ENCODE measurements at regions not wholly inside any gene's neighbourhood (a gene's known extent, or its start where the extent isn't known, plus 50 kb on each side); places are given as distances from the start of the nearest gene placed in this dataset.

DNA sequence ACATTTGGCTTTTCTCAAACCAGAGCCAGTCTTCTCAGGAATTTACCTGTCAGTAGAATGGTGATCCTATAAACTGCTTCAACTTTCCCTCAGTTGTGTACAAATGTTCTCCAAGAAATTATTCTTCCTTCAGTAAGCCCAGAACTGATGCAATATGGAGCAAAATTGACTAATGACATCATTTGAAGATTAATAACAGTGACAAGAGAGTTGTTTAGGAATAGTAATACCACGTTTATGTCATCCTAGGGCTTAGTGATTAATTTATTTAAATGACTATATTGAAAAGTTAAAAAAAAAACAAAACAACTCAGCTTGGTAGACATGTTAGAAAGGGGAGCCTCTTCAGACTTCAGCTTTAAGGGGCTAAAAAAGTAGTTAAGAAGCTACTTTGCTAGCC is 933.2 kb downstream of the GATA3 start:
- TF ChIP-seq, protein P1, sequence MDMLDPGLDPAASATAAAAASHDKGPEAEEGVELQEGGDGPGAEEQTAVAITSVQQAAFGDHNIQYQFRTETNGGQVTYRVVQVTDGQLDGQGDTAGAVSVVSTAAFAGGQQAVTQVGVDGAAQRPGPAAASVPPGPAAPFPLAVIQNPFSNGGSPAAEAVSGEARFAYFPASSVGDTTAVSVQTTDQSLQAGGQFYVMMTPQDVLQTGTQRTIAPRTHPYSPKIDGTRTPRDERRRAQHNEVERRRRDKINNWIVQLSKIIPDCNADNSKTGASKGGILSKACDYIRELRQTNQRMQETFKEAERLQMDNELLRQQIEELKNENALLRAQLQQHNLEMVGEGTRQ (IDR thresholded peaks at IDR 0.05; ENCODE audit: low read depth, low read length), result no peak
- TF ChIP-seq MXI1 (IDR thresholded peaks at IDR 0.05; ENCODE audit: borderline replicate concordance, low read depth, low read length), result no peak
- no peak for TF ChIP-seq POLR2A (IDR thresholded peaks at IDR 0.05; ENCODE audit: low read depth, low read length)
- TF ChIP-seq, protein P2, sequence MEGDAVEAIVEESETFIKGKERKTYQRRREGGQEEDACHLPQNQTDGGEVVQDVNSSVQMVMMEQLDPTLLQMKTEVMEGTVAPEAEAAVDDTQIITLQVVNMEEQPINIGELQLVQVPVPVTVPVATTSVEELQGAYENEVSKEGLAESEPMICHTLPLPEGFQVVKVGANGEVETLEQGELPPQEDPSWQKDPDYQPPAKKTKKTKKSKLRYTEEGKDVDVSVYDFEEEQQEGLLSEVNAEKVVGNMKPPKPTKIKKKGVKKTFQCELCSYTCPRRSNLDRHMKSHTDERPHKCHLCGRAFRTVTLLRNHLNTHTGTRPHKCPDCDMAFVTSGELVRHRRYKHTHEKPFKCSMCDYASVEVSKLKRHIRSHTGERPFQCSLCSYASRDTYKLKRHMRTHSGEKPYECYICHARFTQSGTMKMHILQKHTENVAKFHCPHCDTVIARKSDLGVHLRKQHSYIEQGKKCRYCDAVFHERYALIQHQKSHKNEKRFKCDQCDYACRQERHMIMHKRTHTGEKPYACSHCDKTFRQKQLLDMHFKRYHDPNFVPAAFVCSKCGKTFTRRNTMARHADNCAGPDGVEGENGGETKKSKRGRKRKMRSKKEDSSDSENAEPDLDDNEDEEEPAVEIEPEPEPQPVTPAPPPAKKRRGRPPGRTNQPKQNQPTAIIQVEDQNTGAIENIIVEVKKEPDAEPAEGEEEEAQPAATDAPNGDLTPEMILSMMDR (conservative IDR thresholded peaks at IDR 0.05; ENCODE audit: low read depth, low read length), result no peak
- no peak for TF ChIP-seq MAFK (IDR thresholded peaks at IDR 0.05; ENCODE audit: low read depth, low read length)
- TF ChIP-seq RCOR1 (IDR thresholded peaks at IDR 0.05; ENCODE audit: insufficient replicate concordance, low read length), result no peak
- no peak for TF ChIP-seq FOS (IDR thresholded peaks at IDR 0.05; ENCODE audit: low read depth, low read length)
- TF ChIP-seq RAD21 (IDR thresholded peaks at IDR 0.05; ENCODE audit: low read length), result no peak
- TF ChIP-seq SMC3 (IDR thresholded peaks at IDR 0.05; ENCODE audit: low read depth, low read length), result no peak
- no peak for TF ChIP-seq CHD1 (IDR thresholded peaks at IDR 0.05; ENCODE audit: low read depth, low read length)
- TF ChIP-seq MAZ (IDR thresholded peaks at IDR 0.05; ENCODE audit: borderline replicate concordance, low read depth, low read length), result no peak
- TF ChIP-seq RFX5 (IDR thresholded peaks at IDR 0.05; ENCODE audit: low read depth, low read length), result no peak
- TF ChIP-seq, protein P3, sequence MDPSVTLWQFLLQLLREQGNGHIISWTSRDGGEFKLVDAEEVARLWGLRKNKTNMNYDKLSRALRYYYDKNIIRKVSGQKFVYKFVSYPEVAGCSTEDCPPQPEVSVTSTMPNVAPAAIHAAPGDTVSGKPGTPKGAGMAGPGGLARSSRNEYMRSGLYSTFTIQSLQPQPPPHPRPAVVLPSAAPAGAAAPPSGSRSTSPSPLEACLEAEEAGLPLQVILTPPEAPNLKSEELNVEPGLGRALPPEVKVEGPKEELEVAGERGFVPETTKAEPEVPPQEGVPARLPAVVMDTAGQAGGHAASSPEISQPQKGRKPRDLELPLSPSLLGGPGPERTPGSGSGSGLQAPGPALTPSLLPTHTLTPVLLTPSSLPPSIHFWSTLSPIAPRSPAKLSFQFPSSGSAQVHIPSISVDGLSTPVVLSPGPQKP (IDR thresholded peaks at IDR 0.05; ENCODE audit: borderline replicate concordance, low read depth, low read length), result no peak
- TF ChIP-seq BHLHE40 (IDR thresholded peaks at IDR 0.05; ENCODE audit: low read depth, low read length), result no peak

Data from IMR-90 (cell line).